MM.1S (cell line): ENCODE measurements at regions not wholly inside any gene's neighbourhood (a gene's known extent, or its start where the extent isn't known, plus 50 kb on each side); places are given as distances from the start of the nearest gene placed in this dataset.
"Not testable (repeated sequence)": the region's sequence is repeated elsewhere in the genome, so short reads cannot be mapped to it uniquely, and the experiment has no call there.

Experiments
- DNase-seq: peaks from one replicate; pipeline ENCODE4 v3.0.0-alpha.2; 2015
- H2AFZ ChIP-seq: fragments of 300-600 bp; sonication (generic); 2 replicates; pipeline ENCODE4 v1.6.0; 2016; ENCODE audit warnings: antibody characterized with exemption, low read length
- H3F3A ChIP-seq: fragments of 300-600 bp; sonication (generic); 2 replicates; pipeline ENCODE4 v1.6.1; 2016; ENCODE audit warnings: mild to moderate bottlenecking, antibody characterized with exemption, low read length, moderate library complexity, mixed read lengths; ENCODE audit not compliant: insufficient read depth
- H3K27ac ChIP-seq: fragments of 300-600 bp; sonication (generic); 2 replicates; pipeline ENCODE4 v1.5.1; 2016; ENCODE audit warnings: mild to moderate bottlenecking, low read length
- H3K27me3 ChIP-seq: fragments of 300-600 bp; sonication (generic); replicated peaks from 2 replicates; pipeline ENCODE4 v1.6.0; 2016; ENCODE audit warnings: low read length; ENCODE audit not compliant: insufficient read depth
- H3K36me3 ChIP-seq: fragments of 300-600 bp; sonication (generic); replicated peaks from 2 replicates; pipeline ENCODE4 v1.6.1; 2016; ENCODE audit warnings: mild to moderate bottlenecking, low read length, mixed read lengths; ENCODE audit not compliant: insufficient read depth
- H3K4me1 ChIP-seq: fragments of 300-600 bp; sonication (generic); 2 replicates; pipeline ENCODE4 v1.6.1; 2016; ENCODE audit warnings: low read length, mixed read lengths
- H3K4me2 ChIP-seq: fragments of 300-600 bp; sonication (generic); 2 replicates; pipeline ENCODE4 v1.6.0; 2016; ENCODE audit warnings: low read depth, low read length
- H3K4me3 ChIP-seq: fragments of 300-600 bp; sonication (generic); 2 replicates; pipeline ENCODE4 v1.5.1; 2016; ENCODE audit warnings: low read length, mixed read lengths
- H3K79me2 ChIP-seq: fragments of 300-600 bp; sonication (generic); 2 replicates; pipeline ENCODE4 v1.6.1; 2016; ENCODE audit warnings: mixed run types, low read length, mixed read lengths
- H3K9ac ChIP-seq: fragments of 300-600 bp; sonication (generic); 2 replicates; pipeline ENCODE4 v1.6.1; 2016; ENCODE audit warnings: low read length, mixed read lengths
- H3K9me2 ChIP-seq: fragments of 300-600 bp; sonication (generic); replicated peaks from 2 replicates; pipeline ENCODE4 v1.6.1; 2016; ENCODE audit warnings: mild to moderate bottlenecking, low read length, mixed read lengths; ENCODE audit not compliant: insufficient read depth
- H3K9me3 ChIP-seq: fragments of 300-600 bp; sonication (generic); replicated peaks from 2 replicates; pipeline ENCODE4 v1.6.1; 2016; ENCODE audit warnings: mild to moderate bottlenecking, low read length, mixed read lengths; ENCODE audit not compliant: insufficient read depth
- H4K20me1 ChIP-seq: fragments of 300-600 bp; sonication (generic); 2 replicates; pipeline ENCODE4 v1.6.1; 2016; ENCODE audit warnings: mild to moderate bottlenecking, low read length, moderate library complexity, mixed read lengths; ENCODE audit not compliant: insufficient read depth
- CTCF ChIP-seq: fragments of 300-600 bp; sonication (generic); IDR thresholded peaks from 2 replicates; pipeline ENCODE4 v1.5.1; 2016; ENCODE audit warnings: antibody characterized with exemption, low read length, mixed read lengths
- EZH2 ChIP-seq: fragments of 300-600 bp; sonication (generic); optimal IDR thresholded peaks from 2 replicates; pipeline ENCODE3; 2017; ENCODE audit warnings: low read depth, mild to moderate bottlenecking, antibody characterized with exemption, low read length, mixed read lengths
- EZH2phosphoT487 ChIP-seq: fragments of 300-600 bp; sonication (generic); IDR thresholded peaks from 2 replicates; pipeline ENCODE4 v1.6.1; 2018; ENCODE audit warnings: antibody characterized with exemption, low read length

GRCh38 chr12:115370650-115371049 lies 686.7 kb upstream of the TBX3 start:
- H3K79me2 ChIP-seq: no peaks in the 10 kb centered on the region

GRCh38 chr12:115370207-115370606 lies 686.2 kb upstream of the TBX3 start:
- Histone ChIP-seq H3K9ac (no peak overlapping the region), H3K4me2 (no peak overlapping the region), H3K36me3 (no peaks in the 10 kb centered on the region), H3K27ac (no peak overlapping the region), H3K9me3 (no peaks in the 10 kb centered on the region), H3K79me2 (no peaks in the 10 kb centered on the region), H3K27me3 (no peaks in the 10 kb centered on the region), H3K9me2 (no peaks in the 10 kb centered on the region), H3F3A (no peaks in the 10 kb centered on the region), H3K4me1 (peaks cover 4% of the 10 kb centered on the region; the same call in 1 of the 2 replicates), H2AFZ (no peak overlapping the region), H3K4me3 (no peak overlapping the region), H4K20me1 (no peaks in the 10 kb centered on the region)
- DNase-seq: no peak
- TF ChIP-seq CTCF (no peak), EZH2phosphoT487 (no peak), EZH2 (no peak)

More at GRCh38 chr12:115370650-115371049, 686.7 kb upstream of the TBX3 start:
- H3K4me1 ChIP-seq: peaks cover 4% of the 10 kb centered on the region; the same call in 1 of the 2 replicates
- DNase-seq: no peak
- no peaks in the 10 kb centered on the region for H3F3A ChIP-seq
- H4K20me1 ChIP-seq: no peaks in the 10 kb centered on the region
- no peaks in the 10 kb centered on the region for H3K36me3 ChIP-seq
- H3K27me3 ChIP-seq: no peaks in the 10 kb centered on the region
- TF ChIP-seq EZH2 (no peak), EZH2phosphoT487 (no peak), CTCF (no peak)
- H3K9ac ChIP-seq: no peak overlapping the region
- no peak overlapping the region for H2AFZ ChIP-seq
- no peaks in the 10 kb centered on the region for H3K9me2 ChIP-seq
- H3K27ac ChIP-seq: no peak overlapping the region
- H3K4me3 ChIP-seq: no peak overlapping the region
- H3K4me2 ChIP-seq: no peak overlapping the region
- no peaks in the 10 kb centered on the region for H3K9me3 ChIP-seq

GRCh38 chr12:115366277-115366676 lies 682.3 kb upstream of the TBX3 start:
- H3K4me2 ChIP-seq, H3K9ac ChIP-seq, H3K36me3 ChIP-seq, H4K20me1 ChIP-seq, H3K4me1 ChIP-seq, H3K9me3 ChIP-seq, H2AFZ ChIP-seq, H3K79me2 ChIP-seq, H3K4me3 ChIP-seq, H3K27me3 ChIP-seq, DNase-seq, H3F3A ChIP-seq, H3K27ac ChIP-seq, H3K9me2 ChIP-seq: not testable (repeated sequence)

GRCh38 chr12:115365765-115366164 lies 681.8 kb upstream of the TBX3 start:
- not testable (repeated sequence) for H3K36me3 ChIP-seq, H3F3A ChIP-seq

More at GRCh38 chr12:115365765-115366164, 681.8 kb upstream of the TBX3 start:
- H3K27ac ChIP-seq, H3K9me2 ChIP-seq, H3K79me2 ChIP-seq, DNase-seq, H3K9ac ChIP-seq, H2AFZ ChIP-seq, H3K4me2 ChIP-seq, H3K27me3 ChIP-seq, H3K4me1 ChIP-seq, H4K20me1 ChIP-seq, H3K9me3 ChIP-seq, H3K4me3 ChIP-seq: not testable (repeated sequence)
